ENCODE measurements at regions not wholly inside any gene's neighbourhood (a gene's known extent, or its start where the extent isn't known, plus 50 kb on each side); places are given as distances from the start of the nearest gene placed in this dataset.

- H3K4me3 ChIP-seq (ENCODE audit: low read depth, low read length), result no peak overlapping the region
- no peak for TF ChIP-seq CTCF (IDR thresholded peaks at IDR 0.05; ENCODE audit: low read depth, low read length, missing control alignments)
- DNase-seq (ENCODE audit: low read depth), result no peak
- in situ Hi-C loops (cut with HindIII; ENCODE audit: low sequenced_read_pairs), result no loop called here
Measured at GRCh38 chr5:168156170-168156569, 135.3 kb upstream of the WWC1 start.

GRCh38 chr5:168157141-168157540, 134.3 kb upstream of the WWC1 start:
- no peak for DNase-seq (ENCODE audit: low read depth)
- no peak for TF ChIP-seq CTCF (IDR thresholded peaks at IDR 0.05; ENCODE audit: low read depth, low read length, missing control alignments)

GRCh38 chr5:168159425-168159824, 132.0 kb upstream of the WWC1 start:
- no peak for TF ChIP-seq CTCF (IDR thresholded peaks at IDR 0.05; ENCODE audit: low read depth, low read length, missing control alignments)
- no peak for DNase-seq (ENCODE audit: low read depth)
- in situ Hi-C loops (cut with HindIII; ENCODE audit: low sequenced_read_pairs), result no loop called here
- no peak overlapping the region for H3K4me3 ChIP-seq (ENCODE audit: low read depth, low read length)

More at GRCh38 chr5:168157141-168157540, 134.3 kb upstream of the WWC1 start:
- in situ Hi-C loops (cut with HindIII; ENCODE audit: low sequenced_read_pairs), result no loop called here
- no peak overlapping the region for H3K4me3 ChIP-seq (ENCODE audit: low read depth, low read length)

- no peak for TF ChIP-seq CTCF (IDR thresholded peaks at IDR 0.05; ENCODE audit: low read depth, low read length, missing control alignments)
- no peak for DNase-seq (ENCODE audit: low read depth)
- H3K4me3 ChIP-seq (ENCODE audit: low read depth, low read length), result no peak overlapping the region
- in situ Hi-C loops (cut with HindIII; ENCODE audit: low sequenced_read_pairs), result no loop called here
Measured at GRCh38 chr5:168162464-168162863, 129.0 kb upstream of the WWC1 start.

GRCh38 chr5:168163966-168164365, 127.5 kb upstream of the WWC1 start:
- peak; percentile 19 for DNase-seq (ENCODE audit: low read depth)
- H3K4me3 ChIP-seq (ENCODE audit: low read depth, low read length), result no peak overlapping the region
- TF ChIP-seq CTCF (IDR thresholded peaks at IDR 0.05; ENCODE audit: low read depth, low read length, missing control alignments), result no peak
- in situ Hi-C loops (cut with HindIII; ENCODE audit: low sequenced_read_pairs), result no loop called here

- H3K4me3 ChIP-seq (ENCODE audit: low read depth, low read length), result no peak overlapping the region
- no peak for TF ChIP-seq CTCF (IDR thresholded peaks at IDR 0.05; ENCODE audit: low read depth, low read length, missing control alignments)
- peak; percentile 84 for DNase-seq (ENCODE audit: low read depth)
- in situ Hi-C loops (cut with HindIII; ENCODE audit: low sequenced_read_pairs), result no loop called here
Measured at GRCh38 chr5:168165221-168165914, 126.1 kb upstream of the WWC1 start.

Data from astrocyte of the cerebellum (primary cell).